ENCODE measurements at regions not wholly inside any gene's neighbourhood (a gene's known extent, or its start where the extent isn't known, plus 50 kb on each side); places are given as distances from the start of the nearest gene placed in this dataset.
"Not testable (repeated sequence)": the region's sequence is repeated elsewhere in the genome, so short reads cannot be mapped to it uniquely, and the experiment has no call there.

DNA sequence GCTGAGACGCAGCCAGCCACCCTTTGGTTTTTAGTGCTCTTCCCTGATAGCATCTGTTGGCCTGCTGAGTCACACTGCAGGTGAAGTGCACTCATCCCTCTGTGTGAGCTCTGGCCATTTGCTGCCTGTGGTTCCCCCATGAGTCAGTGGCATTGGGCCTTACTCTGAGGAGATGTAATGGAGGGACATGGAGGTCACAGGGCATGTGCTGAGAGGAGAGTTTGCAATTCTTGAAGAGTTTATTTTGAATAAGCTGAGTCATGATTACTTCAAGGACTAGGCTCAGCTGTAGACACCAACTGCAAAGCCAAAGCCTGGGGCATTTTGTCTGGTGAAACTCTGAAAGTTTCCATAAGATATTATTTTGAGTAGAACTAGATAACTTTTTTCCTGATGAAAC is 200.3 kb downstream of the BCL2L11 start:
- DNase-seq: peak; percentile 11

DNA sequence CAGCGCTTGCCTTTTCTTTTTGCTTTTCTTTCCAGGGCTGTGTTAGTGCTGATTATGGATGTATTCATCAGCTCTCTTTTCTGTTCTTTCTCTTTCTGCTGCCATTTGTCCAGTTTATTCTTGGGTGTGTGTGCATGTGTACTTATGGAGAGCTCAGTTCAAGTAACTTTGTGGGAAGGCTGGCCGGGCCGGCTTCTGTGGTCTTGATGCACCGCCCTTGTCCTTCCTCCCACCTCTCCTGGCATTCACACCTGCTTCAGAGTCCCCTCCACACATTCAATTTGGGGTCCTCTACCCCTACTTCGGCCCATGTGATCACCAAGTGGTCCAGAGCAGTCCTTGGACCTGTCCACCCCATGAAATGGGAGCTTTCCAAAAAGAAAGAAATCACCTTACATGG is 202.7 kb downstream of the BCL2L11 start:
- DNase-seq: not testable (repeated sequence)

DNA sequence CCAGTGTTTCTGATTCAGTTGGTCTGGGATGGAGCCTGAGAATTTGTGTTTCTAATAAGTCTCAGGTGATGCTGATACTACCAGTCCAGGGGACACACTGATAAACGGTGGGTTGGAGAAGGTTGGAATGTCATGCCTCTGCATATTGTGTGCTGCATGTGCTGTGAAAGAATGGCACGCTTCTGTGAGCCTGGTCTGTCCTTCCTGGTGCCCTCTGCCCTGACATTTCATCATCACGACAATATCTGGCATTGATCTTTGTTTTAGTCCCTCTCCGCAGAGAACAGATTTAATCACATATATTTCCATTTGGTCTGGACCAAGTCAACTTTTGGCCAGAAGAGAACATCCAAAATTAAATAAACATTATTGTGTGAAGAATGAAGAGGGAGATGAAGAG is 207.0 kb downstream of the BCL2L11 start:
- not testable (repeated sequence) for DNase-seq

DNA sequence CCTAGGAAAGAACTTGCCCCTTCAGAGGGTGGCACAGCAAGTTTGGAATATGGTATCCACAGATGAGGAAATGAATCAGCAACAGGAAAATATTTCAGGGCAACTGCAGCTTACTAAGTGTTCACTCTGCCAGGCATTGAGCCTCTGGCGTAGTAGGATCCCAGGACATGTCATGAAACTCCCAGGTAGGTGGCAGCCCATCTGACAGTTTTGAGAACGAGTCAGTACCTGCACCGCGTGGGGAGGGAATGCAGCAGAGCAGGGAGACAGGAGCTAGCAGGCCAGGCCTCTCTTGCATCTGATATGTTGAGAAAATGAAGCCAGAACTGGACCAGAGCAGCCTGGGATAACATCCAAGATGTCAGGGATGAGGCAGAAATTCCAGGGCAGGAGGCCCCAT is 208.6 kb downstream of the BCL2L11 start:
- not testable (repeated sequence) for DNase-seq

DNA sequence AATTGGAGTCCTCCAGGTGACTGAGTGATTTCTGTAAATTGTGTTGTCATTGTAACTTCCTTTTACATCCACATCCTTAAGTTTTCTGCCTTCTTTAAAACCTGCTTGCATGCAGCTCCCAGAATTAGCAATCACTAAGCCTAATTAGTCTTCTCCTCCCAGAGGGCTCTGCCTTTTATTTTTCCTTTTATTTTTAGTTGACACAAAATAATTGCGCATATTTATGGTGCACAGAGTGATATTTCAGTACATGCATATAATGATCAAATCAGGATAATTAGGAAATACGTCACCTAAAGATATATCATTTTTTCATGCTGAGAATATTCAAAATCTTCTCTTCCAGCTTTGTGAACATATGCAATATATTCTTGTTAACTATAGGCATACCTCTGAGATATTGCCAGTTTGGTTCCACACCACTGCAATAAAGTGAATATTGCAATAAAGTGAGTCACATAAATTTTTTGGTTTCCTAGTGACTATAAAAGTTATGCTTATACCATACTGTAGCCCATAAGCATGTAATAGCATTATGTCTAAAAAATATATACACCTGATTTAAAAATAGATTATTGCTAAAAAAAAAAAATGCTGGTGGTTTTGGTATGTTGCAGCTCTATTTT is 210.5 kb downstream of the BCL2L11 start:
- DNase-seq: not testable (repeated sequence)

DNA sequence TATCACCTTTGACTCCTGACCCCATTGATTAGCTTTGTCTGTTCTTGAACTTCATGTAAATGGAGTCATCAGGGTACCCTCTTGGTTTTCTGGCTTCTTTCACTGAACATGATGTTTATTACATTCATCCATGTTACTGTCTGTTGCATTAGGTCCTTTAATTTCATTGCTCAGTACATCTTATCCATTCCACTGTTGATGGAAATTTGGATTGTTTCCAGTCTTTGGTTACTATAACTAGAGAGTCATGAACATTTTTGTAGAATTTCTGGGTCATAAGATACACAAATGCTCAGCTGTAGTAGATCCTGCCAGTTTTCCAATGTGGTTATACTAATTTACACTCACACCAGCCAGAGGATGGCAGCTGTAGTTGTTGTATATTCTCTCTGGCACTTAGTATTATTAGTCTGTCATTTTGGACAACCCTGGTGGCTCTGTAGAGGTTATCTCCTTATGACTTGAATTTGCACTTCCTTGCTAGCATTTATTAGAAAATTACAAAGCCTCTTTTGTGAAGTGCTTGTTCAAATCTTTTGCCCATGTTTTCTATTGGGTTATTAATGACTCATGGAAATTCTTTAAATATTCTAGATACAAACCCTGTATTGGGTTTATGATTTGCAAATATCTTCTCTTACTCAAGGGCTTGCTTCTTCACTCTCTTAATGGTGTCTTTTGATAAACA is 214.7 kb downstream of the BCL2L11 start:
- not testable (repeated sequence) for DNase-seq

DNA sequence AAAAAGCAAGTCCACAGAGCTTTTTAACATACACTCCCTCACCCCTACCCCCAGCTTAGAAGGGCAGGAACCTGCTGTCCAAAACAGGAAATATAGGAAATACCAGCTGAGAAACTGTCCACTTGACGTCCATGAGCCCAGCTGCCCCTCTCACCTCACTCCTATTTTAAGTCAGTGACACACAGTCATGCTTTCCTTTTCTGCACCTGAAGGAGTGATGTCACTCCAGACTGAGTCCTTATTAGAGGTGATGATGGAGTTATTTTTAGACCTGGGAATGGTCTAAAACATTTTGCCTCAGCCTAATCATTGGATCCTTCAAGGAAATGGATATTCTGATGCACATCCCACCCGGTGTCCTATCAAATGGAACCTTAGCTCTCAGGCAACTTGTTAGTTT is 217.8 kb downstream of the BCL2L11 start:
- DNase-seq: not testable (repeated sequence)

DNA sequence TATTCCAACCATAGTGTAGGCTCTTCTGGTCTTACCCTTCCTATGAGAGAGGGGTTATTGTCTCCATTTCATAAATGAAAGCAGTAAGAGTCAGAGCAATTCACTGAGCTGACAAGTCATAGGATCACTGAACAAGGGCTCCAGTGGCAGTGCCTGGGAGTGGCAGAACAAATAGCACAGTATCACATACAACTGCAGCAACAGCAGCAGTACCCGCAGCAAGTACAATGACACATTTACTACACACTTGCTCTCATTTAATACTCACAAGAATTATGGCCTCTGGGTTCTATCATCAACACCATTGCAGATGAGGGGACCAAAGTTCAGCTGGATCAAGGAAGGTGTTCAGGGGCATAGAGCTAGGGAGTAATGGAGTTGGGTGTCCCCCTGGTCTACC is 218.8 kb downstream of the BCL2L11 start:
- not testable (repeated sequence) for DNase-seq

DNA sequence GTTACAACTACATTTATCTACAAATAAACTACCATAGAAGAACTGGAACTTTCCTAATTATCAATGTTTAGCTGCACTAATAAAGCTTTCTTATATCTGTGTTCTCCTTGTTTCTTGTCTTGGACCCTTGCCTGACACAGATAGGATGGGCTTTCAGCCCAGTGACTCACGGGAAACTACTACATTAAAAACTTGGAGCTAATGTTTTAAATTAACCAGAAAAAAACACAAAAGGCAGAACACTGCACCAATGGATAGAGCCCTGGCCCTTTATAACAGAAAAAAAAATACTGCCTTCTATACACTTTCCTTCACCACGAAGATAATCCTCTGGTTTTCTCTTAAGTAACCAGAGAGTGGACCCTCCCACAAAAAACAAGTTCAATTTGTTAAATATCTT is 223.9 kb downstream of the BCL2L11 start:
- DNase-seq: not testable (repeated sequence)

DNA sequence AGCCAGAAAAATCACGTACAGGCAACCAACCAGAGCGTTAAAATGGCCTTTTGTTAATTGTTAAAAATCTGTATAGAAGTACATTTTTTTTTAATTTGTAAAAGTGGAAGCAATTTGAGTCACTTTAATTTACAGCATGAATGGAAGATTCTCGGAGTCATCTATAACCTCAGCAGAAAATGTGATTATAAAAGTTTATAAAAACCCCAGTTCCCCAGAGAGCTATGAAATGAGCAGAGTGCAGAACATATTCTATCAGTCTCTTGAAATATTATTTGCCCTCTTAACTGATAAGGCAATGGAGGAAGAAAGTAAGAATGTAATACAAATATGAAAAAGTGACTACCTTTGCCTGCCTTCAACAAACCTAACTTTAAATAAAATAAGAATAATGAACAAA is 224.7 kb downstream of the BCL2L11 start:
- not testable (repeated sequence) for DNase-seq

DNA sequence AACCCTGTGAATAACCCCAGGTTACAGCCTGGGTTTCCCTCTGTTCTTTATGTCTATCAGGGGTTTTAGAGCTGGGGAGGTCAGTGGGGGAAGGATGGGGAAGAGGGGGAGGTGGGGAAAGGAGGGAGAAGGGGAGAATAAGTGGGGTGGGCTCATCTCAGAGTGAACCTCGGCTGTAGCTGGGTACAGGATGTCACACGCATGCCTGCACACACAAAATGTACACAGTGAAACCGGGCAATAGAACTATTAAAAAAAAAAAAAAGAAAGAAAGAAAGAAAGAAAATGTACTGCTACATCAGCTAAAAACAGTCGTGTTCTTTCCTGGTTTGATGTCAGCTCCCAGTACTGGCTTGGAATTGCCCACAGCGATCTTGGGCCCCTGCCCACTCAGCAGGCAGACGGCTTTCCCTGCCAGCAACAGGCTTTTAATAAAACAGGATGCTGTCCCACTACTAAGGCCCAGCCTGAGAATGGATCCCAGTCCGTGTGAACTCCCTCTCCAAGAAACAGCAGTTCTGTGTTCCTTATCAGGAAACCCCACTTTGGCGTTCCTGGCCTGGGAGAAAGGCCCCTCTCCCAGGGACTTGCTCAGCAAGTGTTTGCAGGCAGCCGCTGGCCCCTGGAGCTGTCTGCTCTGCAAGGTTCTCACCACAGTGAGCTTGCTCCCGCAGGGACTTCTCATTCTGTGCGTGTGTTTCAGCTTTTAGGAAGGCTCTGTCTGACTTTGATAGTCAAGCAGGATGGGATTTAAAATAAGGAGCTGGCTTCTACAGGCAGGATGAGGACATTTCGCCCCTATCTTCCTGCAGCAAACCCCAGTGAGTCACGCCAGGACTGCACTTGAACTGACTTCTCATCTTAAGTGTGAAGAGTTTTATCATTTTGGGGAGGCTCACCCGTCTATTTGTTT is 225.6 kb downstream of the BCL2L11 start:
- not testable (repeated sequence) for DNase-seq

DNA sequence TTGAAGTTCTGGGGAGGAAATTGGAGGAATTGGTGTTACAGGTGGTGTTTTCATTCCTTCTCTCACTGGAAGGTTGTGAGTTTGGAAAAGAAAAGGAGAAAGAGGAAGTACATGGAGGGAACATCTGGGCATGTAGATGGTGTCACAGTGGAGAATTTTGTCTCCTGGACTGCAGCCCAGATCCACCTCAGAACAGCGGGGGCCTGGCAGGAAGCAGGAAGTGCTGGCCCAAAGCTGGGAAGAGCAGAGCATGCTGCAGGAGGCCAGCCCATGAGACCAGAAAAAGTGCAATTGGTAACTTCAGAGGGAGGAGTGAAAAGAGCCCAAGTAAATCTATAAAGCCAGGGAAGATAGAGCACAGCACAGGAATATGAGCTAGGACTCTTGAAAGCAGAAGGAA is 227.0 kb downstream of the BCL2L11 start:
- DNase-seq: not testable (repeated sequence)

DNA sequence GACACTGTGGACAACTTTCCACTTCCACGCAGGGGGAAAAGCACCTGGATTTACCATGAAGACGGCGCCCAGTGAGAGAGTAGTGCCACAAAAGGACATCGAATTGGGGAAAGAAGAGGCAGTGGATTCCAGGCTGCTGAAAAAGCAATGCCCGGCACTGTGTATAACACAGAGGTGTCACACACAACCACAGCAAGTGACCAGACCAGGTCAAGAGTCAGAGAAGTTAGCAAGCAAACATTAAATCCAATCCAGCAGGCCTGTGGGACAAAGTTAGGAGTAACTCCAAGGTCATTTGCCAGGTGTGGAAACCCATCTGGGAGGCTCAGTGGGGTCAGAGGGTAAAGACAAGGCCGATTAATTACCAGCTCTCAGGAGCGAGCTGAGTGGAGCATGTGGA is 227.6 kb downstream of the BCL2L11 start:
- DNase-seq: not testable (repeated sequence)

DNA sequence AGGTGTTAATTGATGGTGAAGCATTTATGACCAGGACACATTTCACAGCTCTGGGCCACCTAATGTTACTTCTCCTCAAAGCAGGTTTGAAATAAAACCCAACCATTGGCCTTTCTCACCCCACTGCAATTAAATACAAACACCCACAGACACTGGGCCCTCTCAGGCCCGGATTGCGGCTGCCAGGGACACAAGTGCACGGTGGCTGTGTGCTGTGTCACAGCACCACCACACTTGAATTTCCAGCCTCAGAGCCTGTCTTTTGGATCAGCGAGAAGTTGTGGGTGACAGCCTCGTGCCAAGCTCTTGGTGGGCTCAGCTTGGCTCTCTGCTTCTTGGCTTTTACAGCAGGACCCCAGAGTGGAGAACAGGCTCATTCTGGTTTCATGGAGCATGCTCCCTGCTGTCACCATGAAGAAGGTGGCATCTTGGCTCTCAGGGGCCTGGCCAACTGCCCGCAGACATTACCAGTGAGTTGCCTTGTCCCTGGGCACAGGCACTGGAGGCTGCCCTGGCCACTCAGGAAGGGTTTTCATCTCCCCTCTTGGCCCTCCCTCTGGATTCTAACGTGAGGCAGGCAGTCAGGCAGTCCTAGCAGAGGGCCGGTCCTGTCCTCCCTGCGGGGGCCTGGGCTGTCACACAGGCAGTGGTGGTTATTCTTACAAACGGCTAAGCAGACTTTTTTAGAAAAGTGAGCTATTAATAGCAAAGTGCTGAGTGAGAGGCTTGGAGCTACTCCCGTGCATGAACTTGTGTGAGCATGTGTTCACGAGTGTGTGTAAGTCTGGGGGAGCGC is 234.5 kb downstream of the BCL2L11 start:
- DNase-seq: peak; percentile 10

DNA sequence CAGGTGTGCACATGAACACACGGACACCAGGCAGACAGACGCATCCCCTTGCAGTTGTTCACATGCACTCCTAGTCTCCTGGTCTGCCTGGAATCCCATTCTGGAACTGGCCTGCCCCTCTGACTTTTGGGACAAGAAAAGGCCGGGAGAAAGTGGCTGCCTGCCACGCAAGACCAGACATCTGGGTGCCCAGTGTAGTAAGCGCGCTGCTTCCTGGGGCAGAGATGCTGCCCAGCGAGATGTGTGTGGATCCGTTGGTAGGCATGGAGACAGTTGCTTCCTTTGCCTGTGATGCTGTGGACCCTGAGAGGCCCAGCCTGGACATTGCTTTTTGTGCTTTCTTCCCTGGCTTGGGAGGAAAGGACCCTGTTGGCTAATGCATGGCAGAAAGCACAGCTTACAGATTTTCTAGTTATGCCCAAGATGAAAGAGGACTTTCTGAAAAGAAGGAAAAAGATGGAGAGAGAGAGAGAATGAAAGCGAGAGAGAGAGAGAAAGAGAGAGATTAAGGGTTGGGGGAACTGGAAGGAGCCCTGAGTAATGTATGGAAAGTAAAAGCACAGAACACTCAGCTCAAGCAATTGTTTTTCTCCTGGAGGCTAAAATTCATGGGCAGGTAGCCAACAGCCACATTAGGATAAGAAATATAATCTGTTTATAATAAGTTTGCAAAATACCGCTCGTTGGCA is 235.3 kb downstream of the BCL2L11 start:
- not testable (repeated sequence) for DNase-seq

DNA sequence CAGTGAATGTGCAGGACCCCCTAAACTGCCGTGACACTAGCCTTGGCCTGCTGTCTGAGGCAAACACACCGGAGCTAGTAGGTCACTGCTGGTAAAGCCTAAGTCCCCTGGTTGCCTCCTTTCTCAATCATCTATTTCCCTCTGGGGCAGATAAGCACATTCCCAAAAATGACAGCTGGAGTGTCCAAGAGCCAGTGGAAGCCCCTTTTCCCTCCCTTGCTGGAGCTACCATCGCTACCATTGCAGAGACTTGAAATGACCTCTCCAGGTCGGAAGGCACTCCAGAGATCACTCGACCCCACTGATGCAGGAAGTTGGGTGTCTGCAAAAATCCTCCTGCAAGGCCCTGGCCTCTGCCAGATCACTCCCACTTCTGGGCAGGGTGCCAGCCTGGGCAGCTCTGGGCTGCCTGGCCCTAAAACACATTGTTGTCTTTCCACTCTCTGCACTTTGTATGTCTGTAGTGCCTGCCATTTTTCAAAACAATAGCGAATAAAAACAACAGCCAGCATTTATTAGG is 235.9 kb downstream of the BCL2L11 start:
- DNase-seq: not testable (repeated sequence)

DNA sequence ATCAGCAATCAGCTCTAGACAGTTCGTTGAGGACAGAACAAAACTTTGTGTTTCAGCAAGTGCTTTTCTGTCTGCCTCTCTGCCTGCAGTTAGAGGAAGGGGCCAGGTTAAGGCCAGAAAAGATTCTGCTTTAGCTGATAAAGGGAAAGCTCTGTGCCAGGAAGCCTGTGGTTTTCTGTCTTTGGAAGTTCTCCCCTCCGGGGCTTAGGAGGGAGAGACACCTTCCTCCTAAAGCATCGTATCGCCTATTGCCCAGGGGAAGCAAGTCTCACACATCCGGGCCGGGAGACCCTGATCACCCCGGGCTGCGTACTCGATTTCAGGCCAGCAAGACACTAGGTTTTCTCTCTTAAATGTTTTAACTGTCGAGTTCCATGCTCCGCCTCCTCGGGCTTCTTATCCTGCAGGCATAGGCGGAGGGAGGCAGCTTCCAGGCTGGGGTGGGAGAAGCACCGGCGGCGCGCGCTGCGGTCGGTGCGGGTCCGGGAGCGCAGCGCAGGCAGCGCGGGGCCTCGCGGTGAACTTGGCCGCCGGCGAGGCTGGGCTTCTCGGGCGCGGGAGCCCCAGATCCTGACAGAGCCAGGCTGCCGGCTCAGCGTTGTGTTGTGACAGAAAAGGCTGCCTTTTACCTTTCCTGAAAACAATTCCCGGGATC is 245.4 kb downstream of the BCL2L11 start:
- not testable (repeated sequence) for DNase-seq

DNA sequence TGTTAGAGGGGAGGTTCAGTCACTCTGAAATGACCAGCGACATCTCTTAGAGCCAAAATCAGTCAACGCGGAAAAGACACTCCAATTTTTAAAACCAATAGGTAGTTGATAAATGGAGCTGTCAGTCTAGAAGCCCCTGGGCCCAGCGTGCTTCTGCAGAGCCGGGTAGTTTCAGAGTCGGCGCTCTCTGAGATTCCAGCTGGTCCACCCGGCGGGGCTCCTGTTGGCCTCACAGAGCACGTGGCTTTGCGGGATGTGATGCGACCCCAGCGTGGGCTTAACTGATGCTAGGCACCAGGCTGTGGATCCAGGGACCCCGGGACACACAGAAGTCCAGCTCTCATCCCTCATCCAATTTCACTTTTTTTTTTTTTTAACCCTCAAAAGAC is 245.9 kb downstream of the BCL2L11 start:
- DNase-seq: not testable (repeated sequence)

DNA sequence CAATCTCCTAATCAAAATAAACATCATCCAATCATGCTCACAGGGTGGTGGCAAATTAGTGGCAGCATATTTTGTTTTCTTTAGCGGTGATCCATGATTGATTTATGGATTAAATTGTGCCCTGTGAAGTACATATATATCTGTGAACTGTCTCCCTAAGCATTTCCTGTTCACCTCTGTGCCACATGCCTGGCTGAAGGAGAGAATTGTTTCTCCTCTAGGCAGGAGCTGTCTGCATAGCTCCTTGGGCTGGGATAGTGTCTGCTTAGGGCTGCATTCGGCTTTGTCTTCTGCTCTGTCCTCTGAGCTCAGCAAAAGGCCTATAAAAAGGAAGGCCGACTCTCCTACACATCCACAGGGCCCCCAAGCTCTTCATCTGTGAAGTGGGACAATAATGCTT is 246.4 kb downstream of the BCL2L11 start:
- DNase-seq: not testable (repeated sequence)

DNA sequence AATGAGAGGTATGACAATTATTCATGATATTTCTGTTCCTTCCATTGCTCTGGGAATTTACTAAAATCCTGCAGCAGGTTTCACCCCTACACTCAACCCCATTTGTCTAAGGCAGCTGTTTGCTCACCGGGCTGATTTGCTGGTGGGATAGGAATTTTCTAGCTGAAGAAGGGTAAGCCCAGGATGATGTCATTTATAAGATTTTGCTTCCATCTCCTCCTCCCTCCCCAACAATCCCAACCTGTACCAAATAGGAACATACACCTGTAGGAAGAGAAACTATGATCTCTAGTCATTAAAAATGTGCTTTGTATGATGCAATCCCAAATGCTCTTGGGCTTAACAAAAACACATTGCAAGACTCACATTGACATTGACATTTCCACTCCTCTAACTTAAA is 247.2 kb downstream of the BCL2L11 start:
- not testable (repeated sequence) for DNase-seq

DNA sequence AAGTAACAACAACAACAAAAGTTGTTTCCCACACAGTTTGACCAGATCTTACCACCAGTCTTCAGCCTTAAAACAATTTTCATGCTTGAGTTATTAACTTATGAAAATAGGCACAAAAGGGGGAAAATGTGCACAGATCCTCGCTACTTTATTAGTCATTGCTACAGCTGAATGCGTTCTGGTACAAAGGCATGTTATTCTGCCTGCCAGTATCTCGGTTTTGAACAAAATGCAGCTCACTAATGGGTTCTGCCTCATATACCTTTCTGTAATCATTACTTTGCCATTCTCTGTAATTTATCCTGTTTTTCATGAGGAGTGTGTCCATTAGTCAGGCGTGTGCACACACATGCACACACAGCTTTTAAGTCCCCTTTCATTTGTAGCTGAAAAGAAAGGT is 247.6 kb downstream of the BCL2L11 start:
- not testable (repeated sequence) for DNase-seq
